DOHH2 (cell line): ENCODE measurements at regions not wholly inside any gene's neighbourhood (a gene's known extent, or its start where the extent isn't known, plus 50 kb on each side); places are given as distances from the start of the nearest gene placed in this dataset.

Experiments used
- H3F3A ChIP-seq: fragments of 200-600 bp; sonication (generic), shearing (Covaris generic); 2 replicates; pipeline ENCODE4 v1.6.0; 2016; ENCODE audit warnings: antibody characterized with exemption, mild to moderate bottlenecking; ENCODE audit not compliant: control insufficient read depth, insufficient read depth
- H3K27ac ChIP-seq: fragments of 200-600 bp; sonication (generic); 2 replicates; pipeline ENCODE4 v1.5.1; 2014; ENCODE audit warnings: low read depth, mild to moderate bottlenecking, low read length, moderate library complexity
- H3K27me3 ChIP-seq: fragments of 200-600 bp; sonication (generic); 2 replicates; pipeline ENCODE4 v1.6.1; 2014; ENCODE audit warnings: mild to moderate bottlenecking, low read length, mixed read lengths; ENCODE audit not compliant: control insufficient read depth
- H3K36me3 ChIP-seq: fragments of 200-600 bp; sonication (generic); 2 replicates; pipeline ENCODE4 v1.6.1; 2014; ENCODE audit warnings: mild to moderate bottlenecking, low read length, moderate library complexity, mixed read lengths; ENCODE audit not compliant: control insufficient read depth
- H3K4me1 ChIP-seq: fragments of 200-600 bp; sonication (generic); 2 replicates; pipeline ENCODE4 v1.6.1; 2014; ENCODE audit warnings: mild to moderate bottlenecking, low read length, mixed read lengths; ENCODE audit not compliant: control insufficient read depth
- H3K4me2 ChIP-seq: fragments of 200-600 bp; sonication (generic); 2 replicates; pipeline ENCODE4 v1.6.0; 2014; ENCODE audit warnings: mild to moderate bottlenecking, low read length, moderate library complexity
- H3K4me3 ChIP-seq: fragments of 200-600 bp; sonication (generic); 2 replicates; pipeline ENCODE4 v1.5.1; 2014; ENCODE audit warnings: mild to moderate bottlenecking, low read length, mixed read lengths
- H3K79me2 ChIP-seq: fragments of 200-600 bp; sonication (generic); 2 replicates; pipeline ENCODE4 v1.6.1; 2014; ENCODE audit warnings: mild to moderate bottlenecking, low read length, mixed read lengths; ENCODE audit not compliant: control insufficient read depth
- H3K9me2 ChIP-seq: fragments of 200-600 bp; sonication (generic); replicated peaks from 2 replicates; pipeline ENCODE4 v1.6.1; 2014; ENCODE audit warnings: mild to moderate bottlenecking, low read length, mixed read lengths; ENCODE audit not compliant: control insufficient read depth
- H3K9me3 ChIP-seq: fragments of 200-600 bp; sonication (generic); 2 replicates; pipeline ENCODE4 v1.6.1; 2014; ENCODE audit warnings: antibody characterized with exemption, low read length, mixed read lengths; ENCODE audit not compliant: control insufficient read depth, insufficient read depth
- H4K20me1 ChIP-seq: fragments of 200-600 bp; sonication (generic); 2 replicates; pipeline ENCODE4 v1.6.0; 2014; ENCODE audit warnings: low read depth, mild to moderate bottlenecking, antibody characterized with exemption, low read length, moderate library complexity; ENCODE audit not compliant: control insufficient read depth, insufficient read depth
- EZH2phosphoT487 ChIP-seq: fragments of 200-600 bp; sonication (generic); IDR thresholded peaks from 2 replicates; pipeline ENCODE4 v1.6.1; 2017; ENCODE audit warnings: borderline replicate concordance, mild to moderate bottlenecking, antibody characterized with exemption, low read length, moderate library complexity, mixed read lengths
- TF ChIP-seq, protein P1 (sequence below): fragments of 200-600 bp; sonication (generic); IDR thresholded peaks from one replicate; pipeline ENCODE4 v1.5.1; 2014; ENCODE audit warnings: antibody characterized with exemption, mild to moderate bottlenecking, low read depth, low read length; ENCODE audit not compliant: poor library complexity, severe bottlenecking

GRCh38 chr6:166029506-166029905, 138.1 kb downstream of the TBXT start:
- Histone ChIP-seq H3F3A (peaks cover 8% of the 10 kb centered on the region; the same call in 1 of the 2 replicates), H3K36me3 (no peaks in the 10 kb centered on the region), H3K9me2 (no peaks in the 10 kb centered on the region), H3K9me3 (no peaks in the 10 kb centered on the region), H3K4me2 (no peak overlapping the region), H3K27me3 (no peaks in the 10 kb centered on the region), H3K4me3 (no peak overlapping the region), H3K4me1 (no peaks in the 10 kb centered on the region), H3K27ac (no peak overlapping the region), H4K20me1 (no peaks in the 10 kb centered on the region), H3K79me2 (no peaks in the 10 kb centered on the region)
- TF ChIP-seq, protein P1, sequence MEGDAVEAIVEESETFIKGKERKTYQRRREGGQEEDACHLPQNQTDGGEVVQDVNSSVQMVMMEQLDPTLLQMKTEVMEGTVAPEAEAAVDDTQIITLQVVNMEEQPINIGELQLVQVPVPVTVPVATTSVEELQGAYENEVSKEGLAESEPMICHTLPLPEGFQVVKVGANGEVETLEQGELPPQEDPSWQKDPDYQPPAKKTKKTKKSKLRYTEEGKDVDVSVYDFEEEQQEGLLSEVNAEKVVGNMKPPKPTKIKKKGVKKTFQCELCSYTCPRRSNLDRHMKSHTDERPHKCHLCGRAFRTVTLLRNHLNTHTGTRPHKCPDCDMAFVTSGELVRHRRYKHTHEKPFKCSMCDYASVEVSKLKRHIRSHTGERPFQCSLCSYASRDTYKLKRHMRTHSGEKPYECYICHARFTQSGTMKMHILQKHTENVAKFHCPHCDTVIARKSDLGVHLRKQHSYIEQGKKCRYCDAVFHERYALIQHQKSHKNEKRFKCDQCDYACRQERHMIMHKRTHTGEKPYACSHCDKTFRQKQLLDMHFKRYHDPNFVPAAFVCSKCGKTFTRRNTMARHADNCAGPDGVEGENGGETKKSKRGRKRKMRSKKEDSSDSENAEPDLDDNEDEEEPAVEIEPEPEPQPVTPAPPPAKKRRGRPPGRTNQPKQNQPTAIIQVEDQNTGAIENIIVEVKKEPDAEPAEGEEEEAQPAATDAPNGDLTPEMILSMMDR, result no peak
- TF ChIP-seq EZH2phosphoT487, result no peak

DNA sequence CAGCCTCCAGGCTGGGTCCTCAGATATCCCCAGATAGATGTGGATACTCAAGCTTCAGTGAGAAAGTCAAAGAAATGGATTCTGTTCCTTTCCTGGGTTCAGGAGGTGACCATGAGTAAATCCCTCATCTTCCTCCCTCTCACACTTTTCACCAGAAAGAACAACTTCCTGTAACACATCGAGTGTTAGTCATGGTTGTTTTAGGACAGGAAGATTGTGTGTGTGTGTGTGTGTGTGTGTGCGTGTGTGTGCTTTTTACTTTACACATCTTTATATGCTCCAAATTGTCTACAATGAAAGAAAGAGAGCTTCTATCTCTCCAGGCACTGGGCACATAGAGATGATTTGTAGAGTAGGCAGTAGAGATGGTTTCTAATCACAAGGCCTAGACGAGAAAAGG, 139.9 kb downstream of the TBXT start:
- Histone ChIP-seq H3K27ac (no peak overlapping the region), H3K9me3 (no peaks in the 10 kb centered on the region), H3K4me1 (no peaks in the 10 kb centered on the region), H3K36me3 (no peaks in the 10 kb centered on the region), H4K20me1 (no peaks in the 10 kb centered on the region), H3K4me2 (no peak overlapping the region), H3K27me3 (no peaks in the 10 kb centered on the region), H3K9me2 (no peaks in the 10 kb centered on the region), H3K79me2 (no peaks in the 10 kb centered on the region), H3F3A (peaks cover 8% of the 10 kb centered on the region; the same call in 1 of the 2 replicates), H3K4me3 (no peak overlapping the region)
- TF ChIP-seq EZH2phosphoT487, result no peak
- TF ChIP-seq, protein P1, result no peak

- TF ChIP-seq, protein P1, result no peak
- TF ChIP-seq EZH2phosphoT487, result no peak
- Histone ChIP-seq H3K9me3 (no peaks in the 10 kb centered on the region), H3K79me2 (no peaks in the 10 kb centered on the region), H3K4me1 (no peaks in the 10 kb centered on the region), H3K4me2 (no peak overlapping the region), H3K27ac (no peak overlapping the region), H3K27me3 (no peaks in the 10 kb centered on the region), H3K36me3 (no peaks in the 10 kb centered on the region), H3F3A (peaks cover 8% of the 10 kb centered on the region; the same call in 1 of the 2 replicates), H3K4me3 (no peak overlapping the region), H3K9me2 (no peaks in the 10 kb centered on the region), H4K20me1 (no peaks in the 10 kb centered on the region)
These were observed 141.0 kb downstream of the TBXT start for GRCh38 chr6:166026586-166027126.
